Natural killer cell treated with Interleukin-12 subunit alpha and Interleukin-12 subunit beta and Interleukin-15 and Interleukin-18, amount 100 ng/mL, for 72 hours (primary cell): ENCODE measurements at regions not wholly inside any gene's neighbourhood (a gene's known extent, or its start where the extent isn't known, plus 50 kb on each side); places are given as distances from the start of the nearest gene placed in this dataset.

Experiments
- ATAC-seq, 2 donors: fragments of 150-1000 bp; cut with Tn5 transposase in 1 of 2; sonication (Bioruptor Pico), chemical (Tn5 transposase) in 1 of 2; 2 replicates each; pipeline ENCODE4 v1.10.0; 2021
- DNase-seq: peaks from one replicate; pipeline ENCODE4 v3.0.0; 2022; ENCODE audit warnings: low spot score
- H3K27ac Mint-ChIP-seq, 2 donors: 1 replicate in 1 of 2; 2 replicates in 1 of 2; pipeline ENCODE4 v1.8.0; 2022; ENCODE audit warnings: mixed read lengths in 2 of 2, mild to moderate bottlenecking in 1 of 2, moderate library complexity in 1 of 2
- H3K27me3 Mint-ChIP-seq, 2 donors: 1 replicate in 1 of 2; 2 replicates in 1 of 2; pipeline ENCODE4 v1.8.0; 2022; ENCODE audit warnings: mixed read lengths in 2 of 2
- H3K36me3 Mint-ChIP-seq: one replicate; pipeline ENCODE4 v1.8.0; 2022; ENCODE audit warnings: mixed read lengths
- H3K4me1 Mint-ChIP-seq, 2 donors: 1 replicate in 1 of 2; 2 replicates in 1 of 2; pipeline ENCODE4 v1.8.0; 2022; ENCODE audit warnings: low read depth in 2 of 2, mixed read lengths in 2 of 2, mild to moderate bottlenecking in 1 of 2
- H3K4me3 Mint-ChIP-seq: one replicate; pipeline ENCODE4 v1.8.0; 2022; ENCODE audit warnings: mixed read lengths
- H3K9me3 Mint-ChIP-seq: 2 replicates; pipeline ENCODE4 v1.8.0; 2022; ENCODE audit warnings: mixed read lengths

- Mint-ChIP-seq H3K4me1 (no peaks in the 10 kb centered on the region), H3K9me3 (peaks cover 11% of the 10 kb centered on the region), H3K4me3 (no peak overlapping the region), H3K27ac (no peak overlapping the region), H3K36me3 (no peaks in the 10 kb centered on the region), H3K27me3 (no peaks in the 10 kb centered on the region)
- ATAC-seq (no peak), DNase-seq (no peak)
Measured at GRCh38 chr12:78530100-78530765, 334.3 kb upstream of the SYT1 start.

- Mint-ChIP-seq H3K27me3 (no peaks in the 10 kb centered on the region), H3K4me1 (no peaks in the 10 kb centered on the region), H3K36me3 (no peaks in the 10 kb centered on the region), H3K4me3 (no peak overlapping the region), H3K9me3 (peaks cover 18% of the 10 kb centered on the region), H3K27ac (no peak overlapping the region)
- DNase-seq: no peak
- ATAC-seq: no peak
Measured at GRCh38 chr12:78531831-78532458, 332.6 kb upstream of the SYT1 start.

GRCh38 chr12:78534311-78534710 lies 330.3 kb upstream of the SYT1 start:
- Mint-ChIP-seq H3K4me1 (no peaks in the 10 kb centered on the region), H3K27ac (no peak overlapping the region), H3K4me3 (no peak overlapping the region), H3K27me3 (no peaks in the 10 kb centered on the region), H3K9me3 (peaks cover 28% of the 10 kb centered on the region), H3K36me3 (no peaks in the 10 kb centered on the region)
- no peak for ATAC-seq
- no peak for DNase-seq

GRCh38 chr12:78540606-78541336 lies 323.8 kb upstream of the SYT1 start:
- H3K27me3 Mint-ChIP-seq: no peaks in the 10 kb centered on the region
- no peak overlapping the region for H3K4me3 Mint-ChIP-seq
- H3K27ac Mint-ChIP-seq: no peak overlapping the region
- no peaks in the 10 kb centered on the region for H3K4me1 Mint-ChIP-seq
- peaks cover 25% of the 10 kb centered on the region for H3K9me3 Mint-ChIP-seq
- ATAC-seq: no peak
- H3K36me3 Mint-ChIP-seq: no peaks in the 10 kb centered on the region
- no peak for DNase-seq

GRCh38 chr12:78550831-78551230 lies 313.7 kb upstream of the SYT1 start:
- ATAC-seq (no peak), DNase-seq (no peak)
- H3K27ac Mint-ChIP-seq: no peak overlapping the region
- H3K4me1 Mint-ChIP-seq: no peaks in the 10 kb centered on the region
- H3K27me3 Mint-ChIP-seq: no peaks in the 10 kb centered on the region
- no peak overlapping the region for H3K4me3 Mint-ChIP-seq
- peaks cover 11% of the 10 kb centered on the region for H3K9me3 Mint-ChIP-seq
- H3K36me3 Mint-ChIP-seq: no peaks in the 10 kb centered on the region

- no peak overlapping the region for H3K27ac Mint-ChIP-seq
- ATAC-seq: no peak
- DNase-seq: no peak
- no peaks in the 10 kb centered on the region for H3K4me1 Mint-ChIP-seq
- H3K4me3 Mint-ChIP-seq: no peak overlapping the region
- peaks cover 15% of the 10 kb centered on the region for H3K9me3 Mint-ChIP-seq
- no peaks in the 10 kb centered on the region for H3K27me3 Mint-ChIP-seq
- H3K36me3 Mint-ChIP-seq: peaks cover 5% of the 10 kb centered on the region
Measured at GRCh38 chr12:78555802-78556201, 308.8 kb upstream of the SYT1 start.

- H3K36me3 Mint-ChIP-seq: peaks cover 5% of the 10 kb centered on the region
- no peak overlapping the region for H3K27ac Mint-ChIP-seq
- DNase-seq (no peak), ATAC-seq (no peak)
- no peaks in the 10 kb centered on the region for H3K4me1 Mint-ChIP-seq
- peaks cover 15% of the 10 kb centered on the region for H3K9me3 Mint-ChIP-seq
- H3K27me3 Mint-ChIP-seq: no peaks in the 10 kb centered on the region
- H3K4me3 Mint-ChIP-seq: no peak overlapping the region
Measured at GRCh38 chr12:78556651-78557050, 307.9 kb upstream of the SYT1 start.

- Mint-ChIP-seq H3K9me3 (peaks cover 19% of the 10 kb centered on the region), H3K4me3 (no peak overlapping the region), H3K27ac (no peak overlapping the region), H3K27me3 (no peaks in the 10 kb centered on the region), H3K4me1 (no peaks in the 10 kb centered on the region), H3K36me3 (peaks cover 5% of the 10 kb centered on the region)
- ATAC-seq (no peak), DNase-seq (no peak)
Measured at GRCh38 chr12:78559416-78559815, 305.2 kb upstream of the SYT1 start.

- Mint-ChIP-seq H3K4me3 (no peak overlapping the region), H3K9me3 (peaks cover 19% of the 10 kb centered on the region), H3K27me3 (no peaks in the 10 kb centered on the region), H3K36me3 (peaks cover 5% of the 10 kb centered on the region), H3K27ac (no peak overlapping the region), H3K4me1 (no peaks in the 10 kb centered on the region)
- no peak for ATAC-seq
- no peak for DNase-seq
Measured at GRCh38 chr12:78559886-78560285, 304.7 kb upstream of the SYT1 start.

GRCh38 chr12:78560633-78561032 lies 303.9 kb upstream of the SYT1 start:
- DNase-seq (no peak), ATAC-seq (no peak)
- Mint-ChIP-seq H3K27me3 (no peaks in the 10 kb centered on the region), H3K9me3 (peaks cover 16% of the 10 kb centered on the region), H3K4me3 (no peak overlapping the region), H3K27ac (no peak overlapping the region), H3K4me1 (no peaks in the 10 kb centered on the region), H3K36me3 (peaks cover 5% of the 10 kb centered on the region)

- Mint-ChIP-seq H3K9me3 (peaks cover 19% of the 10 kb centered on the region), H3K36me3 (peaks cover 5% of the 10 kb centered on the region), H3K27me3 (no peaks in the 10 kb centered on the region), H3K4me3 (no peak overlapping the region), H3K27ac (no peak overlapping the region), H3K4me1 (no peaks in the 10 kb centered on the region)
- ATAC-seq (no peak), DNase-seq (no peak)
Measured at GRCh38 chr12:78562368-78563205, 302.0 kb upstream of the SYT1 start.

- no peak for ATAC-seq
Measured at GRCh38 chr12:78563826-78564225, 300.7 kb upstream of the SYT1 start.

GRCh38 chr12:78566456-78566855 lies 298.1 kb upstream of the SYT1 start:
- DNase-seq (no peak), ATAC-seq (no peak)
- Mint-ChIP-seq H3K27me3 (no peaks in the 10 kb centered on the region), H3K9me3 (peaks cover 10% of the 10 kb centered on the region), H3K27ac (no peak overlapping the region), H3K36me3 (no peaks in the 10 kb centered on the region), H3K4me3 (no peak overlapping the region), H3K4me1 (no peaks in the 10 kb centered on the region)

More at GRCh38 chr12:78563826-78564225, 300.7 kb upstream of the SYT1 start:
- Mint-ChIP-seq H3K36me3 (no peaks in the 10 kb centered on the region), H3K27me3 (no peaks in the 10 kb centered on the region), H3K4me1 (no peaks in the 10 kb centered on the region), H3K4me3 (no peak overlapping the region), H3K27ac (no peak overlapping the region), H3K9me3 (peaks cover 11% of the 10 kb centered on the region)
- DNase-seq: no peak
